Glutamatergic neuron (in vitro differentiated cells): ENCODE measurements at regions not wholly inside any gene's neighbourhood (a gene's known extent, or its start where the extent isn't known, plus 50 kb on each side); places are given as distances from the start of the nearest gene placed in this dataset.
"Not testable (repeated sequence)": the region's sequence is repeated elsewhere in the genome, so short reads cannot be mapped to it uniquely, and the experiment has no call there.

ENCODE experiments used
- DNase-seq: peaks from one replicate; pipeline ENCODE4 v3.0.0; 2022
- H3K27ac Mint-ChIP-seq: one replicate; pipeline ENCODE4 v1.8.0; 2020; ENCODE audit warnings: mild to moderate bottlenecking, mixed read lengths, inconsistent platforms; ENCODE audit not compliant: unreplicated experiment
- H3K27me3 Mint-ChIP-seq: one replicate; pipeline ENCODE4 v1.8.0; 2020; ENCODE audit warnings: mild to moderate bottlenecking, moderate library complexity, mixed read lengths, inconsistent platforms; ENCODE audit not compliant: unreplicated experiment
- H3K36me3 Mint-ChIP-seq: one replicate; pipeline ENCODE4 v1.8.0; 2020; ENCODE audit warnings: mild to moderate bottlenecking, mixed read lengths, inconsistent platforms; ENCODE audit not compliant: unreplicated experiment
- H3K4me1 Mint-ChIP-seq: one replicate; pipeline ENCODE4 v1.8.0; 2020; ENCODE audit warnings: mild to moderate bottlenecking, low read depth, mixed read lengths, inconsistent platforms; ENCODE audit not compliant: unreplicated experiment
- H3K4me3 Mint-ChIP-seq: one replicate; pipeline ENCODE4 v1.8.0; 2020; ENCODE audit warnings: mild to moderate bottlenecking, mixed read lengths, inconsistent platforms; ENCODE audit not compliant: unreplicated experiment
- H3K9me3 Mint-ChIP-seq: one replicate; pipeline ENCODE4 v1.8.0; 2020; ENCODE audit warnings: mild to moderate bottlenecking, moderate library complexity, mixed read lengths, inconsistent platforms; ENCODE audit not compliant: unreplicated experiment
- CTCF ChIP-seq: fragments of 200-600 bp; sonication (generic); IDR thresholded peaks from one replicate; pipeline ENCODE4 v1.5.0; 2021; ENCODE audit not compliant: partially characterized antibody, unreplicated experiment

- peak overlapping the region; percentile 53 for H3K4me3 Mint-ChIP-seq
These were observed 1074.2 kb upstream of the NOVA1 start for GRCh38 chr14:27672047-27672446.

GRCh38 chr14:27672811-27673737, 1075.2 kb upstream of the NOVA1 start:
- H3K4me3 Mint-ChIP-seq: peak overlapping the region; percentile 59
- DNase-seq, H3K4me1 Mint-ChIP-seq, H3K27me3 Mint-ChIP-seq, H3K9me3 Mint-ChIP-seq, H3K36me3 Mint-ChIP-seq: not testable (repeated sequence)
- peak overlapping the region; percentile 90 for H3K27ac Mint-ChIP-seq

More at GRCh38 chr14:27672047-27672446, 1074.2 kb upstream of the NOVA1 start:
- H3K9me3 Mint-ChIP-seq: no peaks in the 10 kb centered on the region
- DNase-seq: no peak
- no peaks in the 10 kb centered on the region for H3K4me1 Mint-ChIP-seq
- H3K36me3 Mint-ChIP-seq: no peaks in the 10 kb centered on the region
- H3K27ac Mint-ChIP-seq: no peak overlapping the region
- no peaks in the 10 kb centered on the region for H3K27me3 Mint-ChIP-seq
- no peak for TF ChIP-seq CTCF

DNA sequence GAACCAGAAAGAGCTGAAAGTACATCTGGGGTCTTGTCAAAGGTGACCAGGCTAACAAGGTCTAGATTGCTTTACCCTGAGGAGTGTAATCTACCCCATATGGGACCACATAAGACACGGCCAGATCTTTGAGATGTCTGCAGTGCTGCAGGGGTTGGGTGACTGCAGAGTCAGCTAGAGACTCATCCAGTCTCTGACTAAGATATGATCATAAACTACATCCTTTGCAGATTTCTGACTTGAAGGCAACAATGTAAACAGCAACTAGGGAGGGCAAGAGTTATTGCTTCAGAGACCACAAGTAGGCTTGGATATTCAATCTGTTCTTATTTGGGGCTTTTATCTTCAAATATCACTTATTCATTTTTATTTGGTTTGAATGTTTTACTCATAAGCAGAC, 1080.5 kb upstream of the FOXG1 start:
- no peak for TF ChIP-seq CTCF
- Mint-ChIP-seq H3K27me3 (no peaks in the 10 kb centered on the region), H3K4me1 (no peaks in the 10 kb centered on the region), H3K9me3 (no peaks in the 10 kb centered on the region), H3K27ac (no peak overlapping the region), H3K36me3 (no peaks in the 10 kb centered on the region), H3K4me3 (no peak overlapping the region)
- DNase-seq: no peak

- DNase-seq: no peak
- Mint-ChIP-seq H3K4me3 (no peak overlapping the region), H3K27ac (no peak overlapping the region), H3K36me3 (no peaks in the 10 kb centered on the region), H3K4me1 (no peaks in the 10 kb centered on the region), H3K27me3 (no peaks in the 10 kb centered on the region), H3K9me3 (no peaks in the 10 kb centered on the region)
- TF ChIP-seq CTCF: no peak
These were observed 1077.6 kb upstream of the FOXG1 start for GRCh38 chr14:27688841-27689444.

GRCh38 chr14:27712364-27712763, 1054.2 kb upstream of the FOXG1 start:
- H3K36me3 Mint-ChIP-seq: peaks cover 19% of the 10 kb centered on the region
- no peaks in the 10 kb centered on the region for H3K4me1 Mint-ChIP-seq
- H3K27me3 Mint-ChIP-seq: no peaks in the 10 kb centered on the region
- no peak overlapping the region for H3K4me3 Mint-ChIP-seq
- DNase-seq: no peak
- peaks cover 15% of the 10 kb centered on the region for H3K9me3 Mint-ChIP-seq
- H3K27ac Mint-ChIP-seq: no peak overlapping the region
- no peak for TF ChIP-seq CTCF
